ENCODE measurements at regions not wholly inside any gene's neighbourhood (a gene's known extent, or its start where the extent isn't known, plus 50 kb on each side); places are given as distances from the start of the nearest gene placed in this dataset.

GRCh38 chr2:80830891-80831290, 526.3 kb upstream of the LRRTM1 start:
- TF ChIP-seq REST (IDR thresholded peaks at IDR 0.05; ENCODE audit: low read depth) (no peak), ZBTB7A (IDR thresholded peaks at IDR 0.05; ENCODE audit: low read depth) (no peak), EP300 (IDR thresholded peaks at IDR 0.05; ENCODE audit: borderline replicate concordance) (no peak), NFIC (IDR thresholded peaks at IDR 0.05) (no peak), TAF1 (IDR thresholded peaks at IDR 0.05; ENCODE audit: low read depth) (no peak), RAD21 (IDR thresholded peaks at IDR 0.05; ENCODE audit: low read depth) (no peak), YY1 (IDR thresholded peaks at IDR 0.05; ENCODE audit: low read depth) (no peak)
